HCT116 (cell line): ENCODE measurements at regions not wholly inside any gene's neighbourhood (a gene's known extent, or its start where the extent isn't known, plus 50 kb on each side); places are given as distances from the start of the nearest gene placed in this dataset.

Experiments
- ATAC-seq: fragments of 200-7000 bp; cut with Tn5 transposase; 2 replicates; pipeline ENCODE4 v1.9.1; 2020; ENCODE audit warnings: mild to moderate bottlenecking, moderate library complexity
- BruUV-seq: library from RNA; stranded (reverse); fragments of 400-500 nt; replicated peaks from 2 replicates; lab custom pipeline; 2021; lab: Mats Ljungman, UMichigan
- CTCF ChIA-PET: fragments of 300-600 bp; sonication (Branson Sonifier 250); formaldehyde crosslinking; loops from one replicate; lab custom pipeline; 2021; ENCODE audit warnings: antibody characterized with exemption; lab: Charles Lee
- POLR2A ChIA-PET: fragments of 300-600, 350-600 bp; sonication (Branson Sonifier 250); formaldehyde crosslinking; loops from one replicate; lab custom pipeline; 2021; ENCODE audit warnings: antibody characterized with exemption; lab: Charles Lee
- RAD21 ChIA-PET, 2 experiments: fragments of 300-600 bp; sonication (Branson Sonifier 250); formaldehyde crosslinking; loops; one replicate each; lab custom pipeline; 2023; ENCODE audit warnings: low total read pairs in 2 of 2; ENCODE audit not compliant: uncharacterized antibody in 2 of 2, unreplicated experiment in 2 of 2, low non-redundant PET in 1 of 2; lab: Charles Lee
- DNase-seq: peaks from one replicate; pipeline ENCODE4 v3.0.0-alpha.2; 2010; ENCODE audit warnings: low read depth, low spot score
- H2AFZ ChIP-seq: fragments of 200-600 bp; shearing (Covaris generic), sonication (generic); 2 replicates; pipeline ENCODE4 v1.6.1; 2017; ENCODE audit warnings: low read depth, mixed run types, mixed read lengths, antibody characterized with exemption, low read length; ENCODE audit not compliant: poor library complexity, severe bottlenecking
- H3K27ac ChIP-seq: 2 replicates; pipeline ENCODE4 v1.5.1; 2012; ENCODE audit warnings: low read depth, low read length
- H3K27me3 ChIP-seq: fragments of 200-600 bp; sonication (generic); 2 replicates; pipeline ENCODE4 v1.6.1; 2016; ENCODE audit warnings: mixed run types, low read length, mixed read lengths; ENCODE audit not compliant: insufficient read depth
- H3K36me3 ChIP-seq, 2 experiments: fragments of 200-500 bp in 1 of 2; fragments of 200-600 bp in 1 of 2; sonication (Bioruptor generic) in 1 of 2; sonication (generic) in 1 of 2; 2 replicates each; pipeline versions ENCODE4 v1.5.1 to v1.6.1; 2014 to 2016; ENCODE audit warnings: low read length in 2 of 2, inconsistent platforms in 1 of 2, mixed read lengths in 1 of 2, mixed run types in 1 of 2; ENCODE audit not compliant: insufficient read depth in 2 of 2, control insufficient read depth in 1 of 2
- H3K4me1 ChIP-seq, 2 experiments: fragments of 200-600 bp in 1 of 2; sonication (generic) in 1 of 2; 2 replicates each; pipeline versions ENCODE4 v1.5.1 to v1.6.1; 2012 to 2017; ENCODE audit warnings: low read length in 2 of 2, inconsistent platforms in 1 of 2, mild to moderate bottlenecking in 1 of 2, mixed read lengths in 1 of 2, mixed run types in 1 of 2, moderate library complexity in 1 of 2; ENCODE audit not compliant: insufficient read depth in 2 of 2, control insufficient read depth in 1 of 2
- H3K4me2 ChIP-seq: fragments of 200-600 bp; sonication (generic); 2 replicates; pipeline ENCODE4 v1.6.1; 2017; ENCODE audit warnings: mixed run types, low read length, mixed read lengths
- H3K4me3 ChIP-seq, 2 experiments: fragments of 200-600 bp in 1 of 2; sonication (generic) in 1 of 2; replicated peaks in 1 of 2; 2 replicates each; pipeline ENCODE4 v1.5.1; 2011 to 2016; ENCODE audit warnings: low read length in 2 of 2, control low read depth in 1 of 2, low read depth in 1 of 2, mild to moderate bottlenecking in 1 of 2, mixed read lengths in 1 of 2, mixed run types in 1 of 2
- H3K79me2 ChIP-seq: fragments of 200-600 bp; sonication (generic); 2 replicates; pipeline ENCODE4 v1.6.1; 2017; ENCODE audit warnings: mild to moderate bottlenecking, mixed run types, low read length, moderate library complexity, mixed read lengths; ENCODE audit not compliant: insufficient read depth
- H3K9ac ChIP-seq: fragments of 200-600 bp; sonication (generic); 2 replicates; pipeline ENCODE4 v1.6.1; 2016; ENCODE audit warnings: low read length, mixed read lengths
- H3K9me2 ChIP-seq: fragments of 200-600 bp; sonication (generic), shearing (Covaris generic); 2 replicates; pipeline ENCODE4 v1.6.1; 2017; ENCODE audit warnings: mixed run types, mild to moderate bottlenecking, moderate library complexity; ENCODE audit not compliant: insufficient read depth
- H3K9me3 ChIP-seq, 2 experiments: fragments of 200-500 bp in 1 of 2; fragments of 200-600 bp in 1 of 2; sonication (Bioruptor generic) in 1 of 2; sonication (generic) in 1 of 2; 2 replicates each; pipeline ENCODE4 v1.6.1; 2014 to 2017; ENCODE audit warnings: low read length in 2 of 2, mixed read lengths in 2 of 2, inconsistent platforms in 1 of 2, low read depth in 1 of 2, mild to moderate bottlenecking in 1 of 2, mixed run types in 1 of 2, moderate library complexity in 1 of 2; ENCODE audit not compliant: control insufficient read depth in 1 of 2, insufficient read depth in 1 of 2
- H4K20me1 ChIP-seq: fragments of 200-600 bp; sonication (generic), shearing (Covaris generic); 2 replicates; pipeline ENCODE4 v1.6.1; 2017; ENCODE audit warnings: mixed run types, mild to moderate bottlenecking, moderate library complexity; ENCODE audit not compliant: insufficient read depth
- CBX3 ChIP-seq: IDR thresholded peaks from 2 replicates; pipeline ENCODE4 v1.6.1; 2012; ENCODE audit warnings: low read depth
- EGR1 ChIP-seq: IDR thresholded peaks from 2 replicates; pipeline ENCODE4 v1.6.1; 2012; ENCODE audit warnings: low read depth
- ELF1 ChIP-seq: IDR thresholded peaks from 2 replicates; pipeline ENCODE4 v1.6.1; 2012; ENCODE audit warnings: low read depth, borderline replicate concordance
- EZH2 ChIP-seq: fragments of 200-600 bp; sonication (generic); IDR thresholded peaks from 2 replicates; pipeline ENCODE4 v1.6.1; 2017; ENCODE audit warnings: antibody characterized with exemption, mixed run types
- EZH2phosphoT487 ChIP-seq: fragments of 200-600 bp; IDR thresholded peaks from 2 replicates; pipeline ENCODE4 v1.6.1; 2018; ENCODE audit warnings: antibody characterized with exemption, borderline replicate concordance
- FOSL1 ChIP-seq: IDR thresholded peaks from 2 replicates; pipeline ENCODE4 v1.6.1; 2012; ENCODE audit warnings: low read depth
- JUND ChIP-seq: IDR thresholded peaks from 2 replicates; pipeline ENCODE4 v1.6.1; 2012
- POLR2AphosphoS5 ChIP-seq: IDR thresholded peaks from 2 replicates; pipeline ENCODE4 v1.6.1; 2011; ENCODE audit warnings: mild to moderate bottlenecking, low read depth, low read length, moderate library complexity
- SIN3A ChIP-seq: IDR thresholded peaks from 2 replicates; pipeline ENCODE4 v1.6.1; 2012; ENCODE audit warnings: low read depth
- SP1 ChIP-seq: IDR thresholded peaks from 2 replicates; pipeline ENCODE4 v1.6.1; 2012; ENCODE audit warnings: low read depth
- SRF ChIP-seq: IDR thresholded peaks from 2 replicates; pipeline ENCODE4 v1.6.1; 2012; ENCODE audit warnings: low read depth
- ZFX ChIP-seq: fragments of 450-650 bp; IDR thresholded peaks from 2 replicates; pipeline ENCODE4 v1.6.1; 2017
- ZNF274 ChIP-seq: fragments of 200-500 bp; sonication (Bioruptor generic); IDR thresholded peaks from 2 replicates; pipeline ENCODE4 v1.6.1; 2014; ENCODE audit warnings: mild to moderate bottlenecking, low read depth, low read length, inconsistent platforms
- intact Hi-C: fragments of 100-400 bp; cut with micrococcal nuclease; formaldehyde crosslinking; loops from 2 replicates; pipeline ENCODE4 v1.10.0; 2022
- TF ChIP-seq, protein P1 (sequence below): IDR thresholded peaks from 2 replicates; pipeline ENCODE4 v1.6.1; 2011; ENCODE audit warnings: mild to moderate bottlenecking, low read length, moderate library complexity; ENCODE audit not compliant: insufficient replicate concordance; ENCODE audit errors: extremely low read depth
- TF ChIP-seq, protein P2 (sequence below): IDR thresholded peaks from 2 replicates; pipeline ENCODE4 v1.6.1; 2012
- TF ChIP-seq, protein P3 (sequence below), 3 experiments: fragments of 200-600 bp in 1 of 3; sonication (generic) in 1 of 3; IDR thresholded peaks in 2 of 3; conservative IDR thresholded peaks in 1 of 3; 2 replicates each; pipeline ENCODE4 v1.5.1; 2012 to 2017; ENCODE audit warnings: low read depth in 2 of 3, low read length in 2 of 3, antibody characterized with exemption in 1 of 3, borderline replicate concordance in 1 of 3, control low read depth in 1 of 3, mild to moderate bottlenecking in 1 of 3, mixed read lengths in 1 of 3, mixed run types in 1 of 3, moderate library complexity in 1 of 3; ENCODE audit not compliant: insufficient read depth in 1 of 3

DNA sequence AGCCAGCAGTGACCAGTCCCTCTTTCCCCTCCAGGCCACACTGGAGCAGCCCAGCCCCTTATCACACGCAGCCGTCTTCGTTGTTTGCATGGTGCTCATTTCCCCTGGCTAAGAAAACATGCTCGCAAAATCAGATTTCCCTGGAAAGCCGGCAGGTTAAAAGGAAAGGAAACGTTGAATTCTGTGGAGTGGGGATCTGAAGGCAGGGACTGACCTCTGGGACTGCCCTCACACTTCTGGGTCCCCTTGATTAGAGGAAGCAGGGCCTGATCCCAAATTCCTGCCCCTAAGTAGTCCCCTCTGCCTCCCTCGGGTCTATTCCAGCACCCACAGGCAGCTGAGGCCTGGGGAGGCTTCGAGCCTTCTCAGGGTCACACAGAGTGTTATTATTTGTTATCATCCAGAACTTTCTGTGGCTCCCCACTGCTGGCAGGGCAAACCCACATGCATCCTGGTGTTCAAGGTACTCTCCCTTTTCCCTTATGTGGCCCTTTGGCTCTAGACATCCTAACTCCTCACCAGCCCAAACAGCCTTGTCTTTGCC, 125.2 kb upstream of the ZBTB40 start:
- TF ChIP-seq EGR1 = no peak
- TF ChIP-seq SIN3A = no peak
- no peak for TF ChIP-seq CBX3
- no peak for TF ChIP-seq ZFX
- no peak for TF ChIP-seq EZH2
- no peak for TF ChIP-seq ELF1
- TF ChIP-seq JUND = no peak
- TF ChIP-seq, protein P1, sequence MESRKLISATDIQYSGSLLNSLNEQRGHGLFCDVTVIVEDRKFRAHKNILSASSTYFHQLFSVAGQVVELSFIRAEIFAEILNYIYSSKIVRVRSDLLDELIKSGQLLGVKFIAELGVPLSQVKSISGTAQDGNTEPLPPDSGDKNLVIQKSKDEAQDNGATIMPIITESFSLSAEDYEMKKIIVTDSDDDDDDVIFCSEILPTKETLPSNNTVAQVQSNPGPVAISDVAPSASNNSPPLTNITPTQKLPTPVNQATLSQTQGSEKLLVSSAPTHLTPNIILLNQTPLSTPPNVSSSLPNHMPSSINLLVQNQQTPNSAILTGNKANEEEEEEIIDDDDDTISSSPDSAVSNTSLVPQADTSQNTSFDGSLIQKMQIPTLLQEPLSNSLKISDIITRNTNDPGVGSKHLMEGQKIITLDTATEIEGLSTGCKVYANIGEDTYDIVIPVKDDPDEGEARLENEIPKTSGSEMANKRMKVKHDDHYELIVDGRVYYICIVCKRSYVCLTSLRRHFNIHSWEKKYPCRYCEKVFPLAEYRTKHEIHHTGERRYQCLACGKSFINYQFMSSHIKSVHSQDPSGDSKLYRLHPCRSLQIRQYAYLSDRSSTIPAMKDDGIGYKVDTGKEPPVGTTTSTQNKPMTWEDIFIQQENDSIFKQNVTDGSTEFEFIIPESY = no peak
- no peak for TF ChIP-seq POLR2AphosphoS5
- TF ChIP-seq EZH2phosphoT487 = no peak
- Histone ChIP-seq H3K4me2 (no peak overlapping the region), H4K20me1 (no peaks in the 10 kb centered on the region), H2AFZ (no peak overlapping the region), H3K4me1 (no peaks in the 10 kb centered on the region), H3K79me2 (no peaks in the 10 kb centered on the region), H3K27me3 (no peaks in the 10 kb centered on the region), H3K27ac (no peak overlapping the region), H3K9me3 (no peaks in the 10 kb centered on the region), H3K36me3 (no peaks in the 10 kb centered on the region), H3K9ac (no peak overlapping the region), H3K9me2 (no peaks in the 10 kb centered on the region), H3K4me3 (no peak overlapping the region)
- POLR2A ChIA-PET = no interaction called here
- CTCF ChIA-PET = no interaction called here
- ATAC-seq (no peak), DNase-seq (no peak)
- intact Hi-C loops = no loop called here
- no TSS peak for BruUV-seq
- RAD21 ChIA-PET = no interaction called here

DNA sequence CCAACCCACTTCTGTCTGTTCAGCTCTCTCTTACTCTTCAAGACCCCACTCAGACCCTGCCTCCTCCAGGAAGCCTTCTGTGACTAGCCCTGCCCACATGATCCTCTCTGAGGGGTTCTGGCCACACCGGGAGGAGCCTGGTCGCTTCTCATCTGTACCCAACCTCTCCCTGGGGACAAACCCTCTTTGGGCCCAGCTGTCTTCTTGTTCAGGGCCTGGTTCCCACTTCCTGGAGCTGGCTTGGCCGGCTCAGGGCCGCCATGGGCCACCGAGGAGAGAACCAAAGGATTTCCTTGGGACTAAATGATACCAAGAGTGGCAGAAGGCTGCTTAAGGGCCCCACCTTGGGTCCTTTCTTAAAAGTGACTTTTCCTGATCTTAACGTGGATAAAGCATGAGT, 124.7 kb upstream of the ZBTB40 start:
- Histone ChIP-seq H3K4me2 (no peak overlapping the region), H3K9ac (no peak overlapping the region), H2AFZ (no peak overlapping the region), H3K27me3 (no peaks in the 10 kb centered on the region), H3K9me2 (no peaks in the 10 kb centered on the region), H3K4me1 (no peaks in the 10 kb centered on the region), H3K79me2 (no peaks in the 10 kb centered on the region), H3K9me3 (no peaks in the 10 kb centered on the region), H4K20me1 (no peaks in the 10 kb centered on the region), H3K4me3 (no peak overlapping the region), H3K36me3 (no peaks in the 10 kb centered on the region), H3K27ac (no peak overlapping the region)
- intact Hi-C loops = no loop called here
- CTCF ChIA-PET = no interaction called here
- BruUV-seq = no TSS peak
- ATAC-seq = no peak
- POLR2A ChIA-PET = no interaction called here
- RAD21 ChIA-PET = no interaction called here
- no peak for DNase-seq
- no peak for TF ChIP-seq ZNF274
- no peak for TF ChIP-seq POLR2AphosphoS5
- TF ChIP-seq, protein P2, sequence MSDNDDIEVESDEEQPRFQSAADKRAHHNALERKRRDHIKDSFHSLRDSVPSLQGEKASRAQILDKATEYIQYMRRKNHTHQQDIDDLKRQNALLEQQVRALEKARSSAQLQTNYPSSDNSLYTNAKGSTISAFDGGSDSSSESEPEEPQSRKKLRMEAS = no peak
- TF ChIP-seq EZH2 = no peak
- no peak for TF ChIP-seq FOSL1
- no peak for TF ChIP-seq SP1
- TF ChIP-seq, protein P1 = no peak
- no peak for TF ChIP-seq SRF
- TF ChIP-seq, protein P3, sequence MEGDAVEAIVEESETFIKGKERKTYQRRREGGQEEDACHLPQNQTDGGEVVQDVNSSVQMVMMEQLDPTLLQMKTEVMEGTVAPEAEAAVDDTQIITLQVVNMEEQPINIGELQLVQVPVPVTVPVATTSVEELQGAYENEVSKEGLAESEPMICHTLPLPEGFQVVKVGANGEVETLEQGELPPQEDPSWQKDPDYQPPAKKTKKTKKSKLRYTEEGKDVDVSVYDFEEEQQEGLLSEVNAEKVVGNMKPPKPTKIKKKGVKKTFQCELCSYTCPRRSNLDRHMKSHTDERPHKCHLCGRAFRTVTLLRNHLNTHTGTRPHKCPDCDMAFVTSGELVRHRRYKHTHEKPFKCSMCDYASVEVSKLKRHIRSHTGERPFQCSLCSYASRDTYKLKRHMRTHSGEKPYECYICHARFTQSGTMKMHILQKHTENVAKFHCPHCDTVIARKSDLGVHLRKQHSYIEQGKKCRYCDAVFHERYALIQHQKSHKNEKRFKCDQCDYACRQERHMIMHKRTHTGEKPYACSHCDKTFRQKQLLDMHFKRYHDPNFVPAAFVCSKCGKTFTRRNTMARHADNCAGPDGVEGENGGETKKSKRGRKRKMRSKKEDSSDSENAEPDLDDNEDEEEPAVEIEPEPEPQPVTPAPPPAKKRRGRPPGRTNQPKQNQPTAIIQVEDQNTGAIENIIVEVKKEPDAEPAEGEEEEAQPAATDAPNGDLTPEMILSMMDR (IDR thresholded peaks at IDR 0.05 in 2 of 3, conservative IDR thresholded peaks at IDR 0.05 in 1 of 3; ENCODE audit: borderline replicate concordance in 1 of 3, insufficient read depth in 1 of 3, low read depth in 2 of 3, low read length in 2 of 3) = no peak
- no peak for TF ChIP-seq SIN3A
